BE2C (cell line): ENCODE measurements at regions not wholly inside any gene's neighbourhood (a gene's known extent, or its start where the extent isn't known, plus 50 kb on each side); places are given as distances from the start of the nearest gene placed in this dataset.

Experiments
- DNase-seq: peaks from one replicate; pipeline ENCODE4 v3.0.0-alpha.2; 2020
- H3K27me3 ChIP-seq: fragments of 250-450 bp; sonication (Bioruptor Pico); 2 replicates; pipeline ENCODE4 v1.5.1; 2020; ENCODE audit warnings: mild to moderate bottlenecking
- H3K36me3 ChIP-seq: fragments of 250-450 bp; sonication (Bioruptor Pico); 2 replicates; pipeline ENCODE4 v1.5.1; 2020; ENCODE audit warnings: mild to moderate bottlenecking
- H3K4me1 ChIP-seq: fragments of 250-450 bp; sonication (Bioruptor Pico); 2 replicates; pipeline ENCODE4 v1.5.1; 2020
- H3K4me3 ChIP-seq: 2 replicates; pipeline ENCODE4 v1.5.1; 2011; ENCODE audit warnings: low read depth, low read length
- H3K9me3 ChIP-seq: fragments of 250-450 bp; sonication (Bioruptor Pico); 2 replicates; pipeline ENCODE4 v1.5.1; 2020
- CTCF ChIP-seq: IDR thresholded peaks from 2 replicates; pipeline ENCODE4 v1.5.1; 2012; ENCODE audit warnings: mild to moderate bottlenecking, low read depth, low read length

- H3K9me3 ChIP-seq, result no peaks in the 10 kb centered on the region; the same call in none of the 2 replicates
Measured at GRCh38 chr6:9173229-9173628, 737.9 kb upstream of the SLC35B3 start.

GRCh38 chr6:9172096-9172495, 736.8 kb upstream of the SLC35B3 start:
- no peaks in the 10 kb centered on the region for H3K36me3 ChIP-seq
- H3K4me1 ChIP-seq, result no peaks in the 10 kb centered on the region
- DNase-seq, result no peak
- H3K9me3 ChIP-seq, result no peaks in the 10 kb centered on the region; the same call in none of the 2 replicates
- no peak for TF ChIP-seq CTCF
- H3K4me3 ChIP-seq, result no peak overlapping the region
- H3K27me3 ChIP-seq, result no peaks in the 10 kb centered on the region

More at GRCh38 chr6:9173229-9173628, 737.9 kb upstream of the SLC35B3 start:
- Histone ChIP-seq H3K36me3 (no peaks in the 10 kb centered on the region), H3K4me1 (no peaks in the 10 kb centered on the region), H3K4me3 (no peak overlapping the region), H3K27me3 (no peaks in the 10 kb centered on the region)
- no peak for DNase-seq
- TF ChIP-seq CTCF, result no peak

- H3K4me1 ChIP-seq, result no peaks in the 10 kb centered on the region
Measured at GRCh38 chr6:9168669-9169068, 733.3 kb upstream of the SLC35B3 start.

GRCh38 chr6:9161731-9162130, 726.4 kb upstream of the SLC35B3 start:
- Histone ChIP-seq H3K36me3 (no peaks in the 10 kb centered on the region), H3K9me3 (no peaks in the 10 kb centered on the region; the same call in 1 of the 2 replicates), H3K27me3 (no peaks in the 10 kb centered on the region), H3K4me3 (no peak overlapping the region), H3K4me1 (no peaks in the 10 kb centered on the region)
- DNase-seq, result no peak
- no peak for TF ChIP-seq CTCF

More at GRCh38 chr6:9168669-9169068, 733.3 kb upstream of the SLC35B3 start:
- no peak for TF ChIP-seq CTCF
- no peak overlapping the region for H3K4me3 ChIP-seq
- no peaks in the 10 kb centered on the region for H3K27me3 ChIP-seq
- DNase-seq, result no peak
- H3K36me3 ChIP-seq, result no peaks in the 10 kb centered on the region
- H3K9me3 ChIP-seq, result no peaks in the 10 kb centered on the region; the same call in none of the 2 replicates

- no peaks in the 10 kb centered on the region; the same call in 1 of the 2 replicates for H3K9me3 ChIP-seq
- H3K4me3 ChIP-seq, result no peak overlapping the region
- no peaks in the 10 kb centered on the region for H3K4me1 ChIP-seq
- H3K36me3 ChIP-seq, result no peaks in the 10 kb centered on the region
- no peak for DNase-seq
- no peaks in the 10 kb centered on the region for H3K27me3 ChIP-seq
- TF ChIP-seq CTCF, result no peak
Measured at GRCh38 chr6:9159051-9159450, 723.7 kb upstream of the SLC35B3 start.

- no peaks in the 10 kb centered on the region; the same call in 1 of the 2 replicates for H3K9me3 ChIP-seq
- H3K36me3 ChIP-seq, result no peaks in the 10 kb centered on the region
- DNase-seq, result no peak
- H3K4me1 ChIP-seq, result no peaks in the 10 kb centered on the region
- no peak overlapping the region for H3K4me3 ChIP-seq
- TF ChIP-seq CTCF, result no peak
- no peaks in the 10 kb centered on the region for H3K27me3 ChIP-seq
Measured at GRCh38 chr6:9155836-9156235, 720.5 kb upstream of the SLC35B3 start.
